Psoas muscle (tissue), 7 donors: ENCODE measurements at regions not wholly inside any gene's neighbourhood (a gene's known extent, or its start where the extent isn't known, plus 50 kb on each side); places are given as distances from the start of the nearest gene placed in this dataset.

Experiments used
- ATAC-seq, 4 donors: fragments of 200-7000 bp; cut with Tn5 transposase; one replicate each; pipeline ENCODE4 v1.9.1; 2020; ENCODE audit warnings: moderate library complexity in 3 of 4, mild to moderate bottlenecking in 2 of 4
- DNase-seq, 2 donors: peaks; one replicate each; pipeline ENCODE4 v3.0.0-alpha.2; 2020
- H3K27ac ChIP-seq: fragments of 200-600 bp; one replicate; pipeline ENCODE4 v1.8.0; 2022
- H3K27me3 ChIP-seq, 3 donors: fragments of 200-600 bp in 1 of 3; one replicate each; pipeline versions ENCODE4 v1.6.1 to v1.8.0; 2013 to 2022; ENCODE audit warnings: low read length in 2 of 3, mild to moderate bottlenecking in 2 of 3, moderate library complexity in 1 of 3; ENCODE audit not compliant: insufficient read depth in 3 of 3
- H3K36me3 ChIP-seq, 2 donors: fragments of 200-600 bp in 1 of 2; one replicate each; pipeline versions ENCODE4 v1.6.1 to v1.8.0; 2013 to 2022; ENCODE audit warnings: low read depth in 1 of 2, mild to moderate bottlenecking in 1 of 2, moderate library complexity in 1 of 2; ENCODE audit not compliant: insufficient read depth in 1 of 2
- H3K4me1 ChIP-seq: fragments of 200-600 bp; one replicate; pipeline ENCODE4 v1.8.0; 2022
- H3K4me3 ChIP-seq: fragments of 200-600 bp; one replicate; pipeline ENCODE4 v1.8.0; 2022; ENCODE audit warnings: mild to moderate bottlenecking
- H3K9me3 ChIP-seq: fragments of 200-600 bp; one replicate; pipeline ENCODE4 v1.8.0; 2022
- CTCF ChIP-seq: fragments of 200-600 bp; IDR thresholded peaks from one replicate; pipeline ENCODE4 v1.8.0; 2022; ENCODE audit warnings: antibody characterized with exemption
- WGBS, 3 donors: extraction: QIAGEN DNeasy Blood & Tissue Kit; methylation state at CpG; one replicate each; pipeline versions ENCODE4 v1.1.6 to v1.1.7; 2013; 5-methylcytosine and 5-hydroxymethylcytosine counted together
- intact Hi-C, 2 donors: fragments of 100-400 bp; cut with DNase I; formaldehyde crosslinking; loops; one replicate each; pipeline versions ENCODE4 v1.11.0 to v1.14.2; 2022
- donor health status: healthy with polysubstance abuse.
- donor health status: DM: no; HTN: no; CAD: no; lungs with moderate emphysema.
- donor health status: Bipolar disorder and iron deficiency.
- donor health status: healthy.
- donor health status: DM: yes; HTN: yes; CAD: no.
- donor health status: DM: no; HTN: no; CAD: no.
- donor health status: DM: yes; HTN: yes; CAD: no.

GRCh38 chr11:127737499-127737898 is 736.9 kb upstream of the KIRREL3 start:
- 63 to 76% (median 66%) methylated on average over 2 of the region's 2 CpGs for WGBS, 3 donors
- H3K27me3 ChIP-seq: no peaks in the 10 kb centered on the region
- intact Hi-C loops: loop anchor here in 1 of 2 donors (5.0 kb wide), 1 partner anchor 850 kb away; the partner anchor contains the start of gene ETS1
- no peaks in the 10 kb centered on the region for H3K9me3 ChIP-seq
- H3K27ac ChIP-seq: no peak overlapping the region
- no peaks in the 10 kb centered on the region for H3K36me3 ChIP-seq
- no peak overlapping the region for H3K4me3 ChIP-seq
- no peak for DNase-seq
- TF ChIP-seq CTCF: no peak
- ATAC-seq: no peak
- no peaks in the 10 kb centered on the region for H3K4me1 ChIP-seq

GRCh38 chr11:127733552-127733951 is 733.0 kb upstream of the KIRREL3 start:
- DNase-seq (no peak), ATAC-seq (peak in 1 of 4 donors; percentile 35)
- TF ChIP-seq CTCF: no peak
- intact Hi-C loops: no loop called here
- Histone ChIP-seq H3K9me3 (no peaks in the 10 kb centered on the region), H3K27ac (no peak overlapping the region), H3K4me3 (no peak overlapping the region), H3K27me3 (no peaks in the 10 kb centered on the region), H3K36me3 (no peaks in the 10 kb centered on the region), H3K4me1 (no peaks in the 10 kb centered on the region)
- 20 to 23% (median 21%) methylated on average over 4 of the region's 4 CpGs for WGBS, 3 donors

GRCh38 chr11:127726367-127726766 is 725.8 kb upstream of the KIRREL3 start:
- no peaks in the 10 kb centered on the region for H3K9me3 ChIP-seq
- ATAC-seq (no peak), DNase-seq (no peak)
- H3K36me3 ChIP-seq: no peaks in the 10 kb centered on the region
- H3K27ac ChIP-seq: no peak overlapping the region
- TF ChIP-seq CTCF: no peak
- no peaks in the 10 kb centered on the region for H3K27me3 ChIP-seq
- H3K4me1 ChIP-seq: no peaks in the 10 kb centered on the region
- intact Hi-C loops: no loop called here
- 61 to 77% (median 62%) methylated on average over 1 of the region's 1 CpG for WGBS, 3 donors
- no peak overlapping the region for H3K4me3 ChIP-seq

- H3K4me3 ChIP-seq: no peak overlapping the region
- H3K4me1 ChIP-seq: no peaks in the 10 kb centered on the region
- no peaks in the 10 kb centered on the region for H3K27me3 ChIP-seq
- no peak overlapping the region for H3K27ac ChIP-seq
- ATAC-seq (no peak), DNase-seq (no peak)
- TF ChIP-seq CTCF: no peak
- 68 to 77% (median 68%) methylated on average over 1 of the region's 1 CpG for WGBS, 3 donors
- intact Hi-C loops: no loop called here
- H3K36me3 ChIP-seq: no peaks in the 10 kb centered on the region
- H3K9me3 ChIP-seq: no peaks in the 10 kb centered on the region
Measured at GRCh38 chr11:127723714-127724113, 723.1 kb upstream of the KIRREL3 start.

- H3K36me3 ChIP-seq: no peaks in the 10 kb centered on the region
- H3K9me3 ChIP-seq: no peaks in the 10 kb centered on the region
- intact Hi-C loops: no loop called here
- H3K4me3 ChIP-seq: no peak overlapping the region
- no peak for DNase-seq
- no peaks in the 10 kb centered on the region for H3K4me1 ChIP-seq
- no peaks in the 10 kb centered on the region for H3K27me3 ChIP-seq
- WGBS, 3 donors: 84 to 91% (median 91%) methylated on average over 2 of the region's 2 CpGs
- TF ChIP-seq CTCF: no peak
- H3K27ac ChIP-seq: no peak overlapping the region
- no peak for ATAC-seq
Measured at GRCh38 chr11:127713226-127713625, 712.7 kb upstream of the KIRREL3 start.
